GM18502 (cell line): ENCODE measurements at regions not wholly inside any gene's neighbourhood (a gene's known extent, or its start where the extent isn't known, plus 50 kb on each side); places are given as distances from the start of the nearest gene placed in this dataset.
A peak's percentile ranks its signal among the peaks of the same experiment; 100 is the strongest.
"Not testable (repeated sequence)": the region's sequence is repeated elsewhere in the genome, so short reads cannot be mapped to it uniquely, and the experiment has no call there.

Experiments
- ATAC-seq: cut with Tn5 transposase; IDR thresholded peaks from one replicate; pipeline ENCODE4 v1.9.1; 2021; ENCODE audit warnings: mild to moderate bottlenecking; ENCODE audit not compliant: unreplicated experiment, poor library complexity

GRCh38 chr2:87452193-87452592 is 295.7 kb upstream of the PLGLB2 start:
- not testable (repeated sequence) for ATAC-seq

- ATAC-seq = not testable (repeated sequence)
These were observed 295.0 kb upstream of the PLGLB2 start for GRCh38 chr2:87452861-87453260.

- not testable (repeated sequence) for ATAC-seq
These were observed 293.9 kb upstream of the PLGLB2 start for GRCh38 chr2:87453965-87454364.

GRCh38 chr2:87454421-87454820 is 293.5 kb upstream of the PLGLB2 start:
- not testable (repeated sequence) for ATAC-seq

- ATAC-seq = peak; percentile 59
These were observed 292.6 kb upstream of the PLGLB2 start for GRCh38 chr2:87455209-87455853.

GRCh38 chr2:87455854-87456249 is 292.0 kb upstream of the PLGLB2 start:
- ATAC-seq = peak; percentile 32

GRCh38 chr2:87456477-87457128 is 291.3 kb upstream of the PLGLB2 start:
- ATAC-seq = peak; percentile 81

- ATAC-seq = not testable (repeated sequence)
These were observed 290.8 kb upstream of the PLGLB2 start for GRCh38 chr2:87457129-87457499.

GRCh38 chr2:87458938-87459337 is 288.9 kb upstream of the PLGLB2 start:
- not testable (repeated sequence) for ATAC-seq

GRCh38 chr2:87460104-87460503 is 287.8 kb upstream of the PLGLB2 start:
- not testable (repeated sequence) for ATAC-seq

- not testable (repeated sequence) for ATAC-seq
These were observed 287.2 kb upstream of the PLGLB2 start for GRCh38 chr2:87460662-87461061.

- ATAC-seq = not testable (repeated sequence)
These were observed 286.2 kb upstream of the PLGLB2 start for GRCh38 chr2:87461671-87462070.

- not testable (repeated sequence) for ATAC-seq
These were observed 283.7 kb upstream of the PLGLB2 start for GRCh38 chr2:87464219-87464618.

GRCh38 chr2:87465730-87466129 is 282.2 kb upstream of the PLGLB2 start:
- not testable (repeated sequence) for ATAC-seq

- ATAC-seq = peak; percentile 61
These were observed 281.2 kb upstream of the PLGLB2 start for GRCh38 chr2:87466591-87467120.

- not testable (repeated sequence) for ATAC-seq
These were observed 279.4 kb upstream of the PLGLB2 start for GRCh38 chr2:87468429-87468981.

GRCh38 chr2:87469180-87470151 is 278.4 kb upstream of the PLGLB2 start:
- peak; percentile 41 for ATAC-seq

- ATAC-seq = peak; percentile 45
These were observed 277.2 kb upstream of the PLGLB2 start for GRCh38 chr2:87470381-87471380.

- ATAC-seq = not testable (repeated sequence)
These were observed 276.4 kb upstream of the PLGLB2 start for GRCh38 chr2:87471478-87471877.
